B cell (primary cell): ENCODE measurements at regions not wholly inside any gene's neighbourhood (a gene's known extent, or its start where the extent isn't known, plus 50 kb on each side); places are given as distances from the start of the nearest gene placed in this dataset.

Source experiments
- ATAC-seq: fragments of 200-7000 bp; cut with Tn5 transposase; one replicate; pipeline ENCODE4 v1.10.0; 2021; ENCODE audit warnings: low read depth, mild to moderate bottlenecking, moderate number of reproducible peaks, moderate library complexity
- CTCF ChIA-PET: fragments of 350-600 bp; sonication (Branson Sonifier 250); formaldehyde crosslinking; loops from one replicate; lab custom pipeline; 2021; ENCODE audit warnings: antibody characterized with exemption, inconsistent platforms; lab: Charles Lee
- POLR2A ChIA-PET: fragments of 350-600 bp; sonication (Branson Sonifier 250); formaldehyde crosslinking; loops from one replicate; lab custom pipeline; 2021; ENCODE audit warnings: antibody characterized with exemption; lab: Charles Lee
- DNase-seq: peaks from one replicate; pipeline ENCODE4 v3.0.0; 2013
- H2AFZ ChIP-seq: 2 replicates; pipeline ENCODE4 v1.6.1; 2012; ENCODE audit warnings: mild to moderate bottlenecking, low read depth, low read length; ENCODE audit not compliant: insufficient read depth, poor library complexity, severe bottlenecking
- H3K27ac ChIP-seq, 2 donors: 1 replicate in 1 of 2; 2 replicates in 1 of 2; pipeline ENCODE4 v1.5.1; 2012 to 2013; ENCODE audit warnings: low read length in 2 of 2, mild to moderate bottlenecking in 2 of 2, moderate library complexity in 1 of 2
- H3K27me3 ChIP-seq, 4 experiments: fragments of 200-600 bp in 1 of 4; sonication (generic) in 1 of 4; replicated peaks in 1 of 4; 1 replicate in 2 of 4; 2 replicates in 2 of 4; pipeline versions ENCODE4 v1.6.1 to v1.7.0; 2013 to 2016; ENCODE audit warnings: low read length in 3 of 4, mild to moderate bottlenecking in 2 of 4, mixed read lengths in 1 of 4, moderate library complexity in 1 of 4; ENCODE audit not compliant: insufficient read depth in 4 of 4, control insufficient read depth in 3 of 4; ENCODE audit errors: control extremely low read depth in 1 of 4
- H3K36me3 ChIP-seq, 2 experiments: replicated peaks in 1 of 2; 1 replicate in 1 of 2; 2 replicates in 1 of 2; pipeline versions ENCODE4 v1.6.1 to v1.7.1; 2013; ENCODE audit warnings: low read length in 1 of 2; ENCODE audit not compliant: insufficient read depth in 2 of 2, control insufficient read depth in 1 of 2; ENCODE audit errors: control extremely low read depth in 1 of 2, extremely low read depth in 1 of 2
- H3K4me1 ChIP-seq, 2 donors: fragments of 200-600 bp in 1 of 2; sonication (generic) in 1 of 2; 1 replicate in 1 of 2; 2 replicates in 1 of 2; pipeline versions ENCODE4 v1.5.1 to v1.6.1; 2013 to 2017; ENCODE audit warnings: low read length in 2 of 2; ENCODE audit not compliant: control insufficient read depth in 2 of 2, insufficient read depth in 2 of 2
- H3K4me2 ChIP-seq: replicated peaks from 2 replicates; pipeline ENCODE3; 2012; ENCODE audit warnings: mild to moderate bottlenecking, low read depth, low read length; ENCODE audit not compliant: poor library complexity, severe bottlenecking
- H3K4me3 ChIP-seq, 5 experiments: fragments of 200-600 bp in 1 of 5; sonication (generic) in 1 of 5; 1 replicate in 3 of 5; 2 replicates in 2 of 5; pipeline versions ENCODE4 v1.5.1 to v1.7.0; 2011 to 2016; ENCODE audit warnings: low read length in 4 of 5, mild to moderate bottlenecking in 4 of 5, low read depth in 2 of 5, control low read depth in 1 of 5, moderate library complexity in 1 of 5; ENCODE audit not compliant: insufficient read depth in 1 of 5; ENCODE audit errors: control extremely low read depth in 1 of 5, extremely low read depth in 1 of 5
- H3K79me2 ChIP-seq: fragments of 200-600 bp; sonication (generic); one replicate; pipeline ENCODE4 v1.6.0; 2016; ENCODE audit warnings: low read length; ENCODE audit not compliant: control insufficient read depth, insufficient read depth
- H3K9ac ChIP-seq: fragments of 200-600 bp; sonication (generic); 2 replicates; pipeline ENCODE4 v1.6.1; 2017; ENCODE audit warnings: mild to moderate bottlenecking, low read length, moderate library complexity
- H3K9me3 ChIP-seq, 3 donors: one replicate each; pipeline versions ENCODE4 v1.6.1 to v1.7.1; 2013; ENCODE audit warnings: low read length in 2 of 3; ENCODE audit not compliant: control insufficient read depth in 2 of 3, insufficient read depth in 1 of 3; ENCODE audit errors: control extremely low read depth in 1 of 3
- H4K20me1 ChIP-seq: 2 replicates; pipeline ENCODE4 v1.6.0; 2012; ENCODE audit warnings: mild to moderate bottlenecking, low read length; ENCODE audit not compliant: insufficient read depth, control insufficient read depth, poor library complexity, severe bottlenecking
- H3K27ac Mint-ChIP-seq: one replicate; pipeline ENCODE4 v1.8.0; 2021; ENCODE audit warnings: mixed read lengths
- H3K27me3 Mint-ChIP-seq: one replicate; pipeline ENCODE4 v1.8.0; 2021; ENCODE audit warnings: mixed read lengths
- H3K4me1 Mint-ChIP-seq: one replicate; pipeline ENCODE4 v1.8.0; 2021; ENCODE audit warnings: mixed read lengths
- H3K4me3 Mint-ChIP-seq: one replicate; pipeline ENCODE4 v1.8.0; 2021; ENCODE audit warnings: mixed read lengths
- H3K9me3 Mint-ChIP-seq: one replicate; pipeline ENCODE4 v1.8.0; 2022; ENCODE audit warnings: mixed read lengths; ENCODE audit not compliant: insufficient read depth
- EZH2 ChIP-seq: IDR thresholded peaks from 2 replicates; pipeline ENCODE4 v1.6.1; 2012; ENCODE audit warnings: borderline replicate concordance, low read depth, mild to moderate bottlenecking, moderate library complexity, low read length; ENCODE audit not compliant: insufficient read depth, poor library complexity, severe bottlenecking
- WGBS: methylation state at CpG from one replicate; pipeline ENCODE4 v1.1.5; 2013; ENCODE audit warnings: missing lambda C conversion rate; ENCODE audit not compliant: insufficient coverage; 5-methylcytosine and 5-hydroxymethylcytosine counted together
- intact Hi-C: fragments of 100-400 bp; cut with micrococcal nuclease; formaldehyde crosslinking; loops from one replicate; pipeline ENCODE4 v1.10.0; 2022
- TF ChIP-seq, protein P1 (sequence below): fragments of 200-600 bp; IDR thresholded peaks from one replicate; pipeline ENCODE4 v1.8.0; 2022; ENCODE audit warnings: antibody characterized with exemption, mild to moderate bottlenecking

DNA sequence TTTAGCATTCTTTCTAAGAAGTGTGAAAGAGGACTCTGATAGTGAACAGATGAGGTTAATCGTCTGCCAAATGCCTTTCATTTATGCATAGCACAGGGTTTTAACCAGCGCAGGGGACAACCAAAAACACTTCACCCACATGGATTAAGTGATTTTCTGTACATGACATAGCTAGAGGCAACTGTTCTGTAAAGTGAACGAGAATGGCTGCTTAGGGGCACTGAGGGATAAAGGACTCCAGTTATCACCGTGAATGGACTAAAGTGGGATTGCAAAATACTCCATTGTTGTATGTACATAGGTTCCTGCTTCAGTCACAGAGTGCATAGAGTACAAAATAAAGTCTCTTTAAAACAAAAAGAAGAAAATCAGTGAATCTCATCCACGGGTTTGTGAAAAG, 456.8 kb downstream of the DMAC1 start:
- no peaks in the 10 kb centered on the region for H4K20me1 ChIP-seq
- Mint-ChIP-seq H3K4me3 (no peak overlapping the region), H3K27me3 (peaks cover 7% of the 10 kb centered on the region), H3K9me3 (no peaks in the 10 kb centered on the region), H3K4me1 (no peaks in the 10 kb centered on the region), H3K27ac (no peak overlapping the region)
- H3K4me1 ChIP-seq = no peaks in the 10 kb centered on the region
- ATAC-seq (no peak), DNase-seq (no peak)
- ChIA-PET POLR2A (no interaction called here), CTCF (interaction anchor here (0.6 kb wide), 1 partner anchor 409 kb away, joined by 3 read pairs; no protein-coding TSS in a partner anchor)
- H2AFZ ChIP-seq = no peak overlapping the region
- H3K36me3 ChIP-seq = no peaks in the 10 kb centered on the region
- H3K79me2 ChIP-seq = no peaks in the 10 kb centered on the region
- H3K4me2 ChIP-seq = no peak overlapping the region
- no peaks in the 10 kb centered on the region for H3K9me3 ChIP-seq
- no peak for TF ChIP-seq EZH2
- TF ChIP-seq, protein P1, sequence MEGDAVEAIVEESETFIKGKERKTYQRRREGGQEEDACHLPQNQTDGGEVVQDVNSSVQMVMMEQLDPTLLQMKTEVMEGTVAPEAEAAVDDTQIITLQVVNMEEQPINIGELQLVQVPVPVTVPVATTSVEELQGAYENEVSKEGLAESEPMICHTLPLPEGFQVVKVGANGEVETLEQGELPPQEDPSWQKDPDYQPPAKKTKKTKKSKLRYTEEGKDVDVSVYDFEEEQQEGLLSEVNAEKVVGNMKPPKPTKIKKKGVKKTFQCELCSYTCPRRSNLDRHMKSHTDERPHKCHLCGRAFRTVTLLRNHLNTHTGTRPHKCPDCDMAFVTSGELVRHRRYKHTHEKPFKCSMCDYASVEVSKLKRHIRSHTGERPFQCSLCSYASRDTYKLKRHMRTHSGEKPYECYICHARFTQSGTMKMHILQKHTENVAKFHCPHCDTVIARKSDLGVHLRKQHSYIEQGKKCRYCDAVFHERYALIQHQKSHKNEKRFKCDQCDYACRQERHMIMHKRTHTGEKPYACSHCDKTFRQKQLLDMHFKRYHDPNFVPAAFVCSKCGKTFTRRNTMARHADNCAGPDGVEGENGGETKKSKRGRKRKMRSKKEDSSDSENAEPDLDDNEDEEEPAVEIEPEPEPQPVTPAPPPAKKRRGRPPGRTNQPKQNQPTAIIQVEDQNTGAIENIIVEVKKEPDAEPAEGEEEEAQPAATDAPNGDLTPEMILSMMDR = no peak
- intact Hi-C loops = no loop called here
- no CpG with 5 or more reads among the region's 5 CpGs for WGBS
- H3K9ac ChIP-seq = no peak overlapping the region
- H3K27me3 ChIP-seq = no peaks in the 10 kb centered on the region
- H3K27ac ChIP-seq = no peak overlapping the region
- no peak overlapping the region for H3K4me3 ChIP-seq

DNA sequence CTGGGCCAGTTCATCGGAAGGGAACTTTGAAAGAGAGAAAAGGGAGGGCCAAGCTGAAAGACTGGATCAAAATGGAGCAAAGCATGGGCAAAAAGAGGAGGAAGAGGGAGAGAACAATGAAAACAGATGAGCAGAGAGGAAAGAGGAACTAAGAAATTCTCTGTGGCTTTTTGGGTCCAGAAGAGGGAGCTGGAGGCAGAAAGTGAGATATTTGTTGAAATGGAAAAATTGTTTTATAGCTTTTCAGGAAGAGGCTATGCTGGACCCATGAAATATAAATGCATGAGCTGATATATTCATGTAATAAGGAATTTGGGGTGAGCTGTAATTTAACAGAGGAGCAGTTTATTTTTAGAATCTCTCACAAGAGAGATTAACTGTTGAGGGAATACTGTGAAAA, 457.3 kb downstream of the DMAC1 start:
- no peaks in the 10 kb centered on the region for H3K4me1 ChIP-seq
- H3K9ac ChIP-seq = no peak overlapping the region
- H4K20me1 ChIP-seq = no peaks in the 10 kb centered on the region
- intact Hi-C loops = no loop called here
- H3K4me1 Mint-ChIP-seq = no peaks in the 10 kb centered on the region
- H3K4me3 Mint-ChIP-seq = no peak overlapping the region
- no peaks in the 10 kb centered on the region for H3K9me3 ChIP-seq
- H3K27ac Mint-ChIP-seq = no peak overlapping the region
- ChIA-PET CTCF (interaction anchor here (0.6 kb wide), 1 partner anchor 408 kb away, joined by 3 read pairs; no protein-coding TSS in a partner anchor), POLR2A (no interaction called here)
- H3K9me3 Mint-ChIP-seq = no peaks in the 10 kb centered on the region
- peaks cover 0 to under 1% (median 0%) of the 10 kb centered on the region in 4 experiments for H3K27me3 ChIP-seq
- no peaks in the 10 kb centered on the region for H3K36me3 ChIP-seq
- DNase-seq (no peak), ATAC-seq (no peak)
- no peak overlapping the region for H3K4me3 ChIP-seq
- H3K27ac ChIP-seq = no peak overlapping the region
- H3K79me2 ChIP-seq = no peaks in the 10 kb centered on the region
- no peak overlapping the region for H2AFZ ChIP-seq
- H3K27me3 Mint-ChIP-seq = peaks cover 9% of the 10 kb centered on the region
- H3K4me2 ChIP-seq = no peak overlapping the region
- TF ChIP-seq, protein P1 = peak; percentile 12
- no peak for TF ChIP-seq EZH2
- WGBS = 70% methylated on average over 1 of the region's 1 CpG
